T-helper 1 cell treated with Interleukin-12 subunit alpha and Interleukin-12 subunit beta and Interleukin-4 antibody, amounts not matched to agents 30 μg/mL and 1 μg/mL, for 36 hours (primary cell): ENCODE measurements at regions not wholly inside any gene's neighbourhood (a gene's known extent, or its start where the extent isn't known, plus 50 kb on each side); places are given as distances from the start of the nearest gene placed in this dataset.
"Not testable (repeated sequence)": the region's sequence is repeated elsewhere in the genome, so short reads cannot be mapped to it uniquely, and the experiment has no call there.

ENCODE experiments used
- H3K27ac Mint-ChIP-seq: one replicate; pipeline ENCODE4 v1.8.0; 2021; ENCODE audit warnings: mild to moderate bottlenecking, mixed read lengths
- H3K27me3 Mint-ChIP-seq: one replicate; pipeline ENCODE4 v1.8.0; 2021; ENCODE audit warnings: low read depth, mixed read lengths
- H3K36me3 Mint-ChIP-seq: one replicate; pipeline ENCODE4 v1.8.0; 2021; ENCODE audit warnings: low read depth, mixed read lengths
- H3K4me1 Mint-ChIP-seq: one replicate; pipeline ENCODE4 v1.8.0; 2021; ENCODE audit warnings: low read depth, mixed read lengths
- H3K4me3 Mint-ChIP-seq: one replicate; pipeline ENCODE4 v1.8.0; 2021; ENCODE audit warnings: mild to moderate bottlenecking, moderate library complexity, mixed read lengths
- H3K9me3 Mint-ChIP-seq: one replicate; pipeline ENCODE4 v1.8.0; 2021; ENCODE audit warnings: mixed read lengths

DNA sequence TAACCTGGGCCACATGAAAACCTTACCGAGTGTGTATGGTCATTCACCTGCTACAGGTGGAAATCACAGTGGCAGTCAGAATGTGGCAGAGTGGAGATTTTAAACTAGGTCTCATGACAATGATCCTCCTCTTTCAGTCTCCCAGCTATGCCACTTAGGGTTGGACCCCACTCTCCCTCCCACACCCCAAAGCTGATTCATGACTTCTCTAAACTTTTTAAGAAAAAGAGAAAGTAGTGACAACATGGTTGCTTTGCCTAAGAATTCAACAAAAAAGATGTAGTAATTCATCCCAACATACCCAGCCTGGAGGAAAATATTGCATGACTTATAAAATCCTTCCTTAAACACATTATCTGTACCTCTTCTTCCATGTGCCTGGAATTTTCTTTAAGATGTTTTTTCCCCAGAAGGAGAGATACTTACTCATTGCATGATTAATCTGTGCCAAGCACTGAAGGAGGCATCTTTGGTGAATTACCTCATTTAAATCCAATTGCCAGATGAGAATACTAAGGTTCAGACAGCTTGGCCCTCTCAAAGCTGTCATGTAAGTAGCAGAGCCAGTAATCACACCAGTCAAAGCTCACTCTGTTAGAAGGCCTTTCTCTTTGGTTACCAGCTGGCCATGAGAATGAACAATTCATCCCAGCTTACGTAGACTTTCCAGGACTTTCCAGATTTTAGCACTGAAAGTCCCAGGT lies 119.9 kb downstream of the COPRS start:
- Mint-ChIP-seq H3K27me3 (peaks cover 28% of the 10 kb centered on the region), H3K27ac (no peak overlapping the region), H3K36me3 (no peaks in the 10 kb centered on the region), H3K4me3 (no peak overlapping the region), H3K4me1 (peaks cover under 1% of the 10 kb centered on the region), H3K9me3 (no peaks in the 10 kb centered on the region)

DNA sequence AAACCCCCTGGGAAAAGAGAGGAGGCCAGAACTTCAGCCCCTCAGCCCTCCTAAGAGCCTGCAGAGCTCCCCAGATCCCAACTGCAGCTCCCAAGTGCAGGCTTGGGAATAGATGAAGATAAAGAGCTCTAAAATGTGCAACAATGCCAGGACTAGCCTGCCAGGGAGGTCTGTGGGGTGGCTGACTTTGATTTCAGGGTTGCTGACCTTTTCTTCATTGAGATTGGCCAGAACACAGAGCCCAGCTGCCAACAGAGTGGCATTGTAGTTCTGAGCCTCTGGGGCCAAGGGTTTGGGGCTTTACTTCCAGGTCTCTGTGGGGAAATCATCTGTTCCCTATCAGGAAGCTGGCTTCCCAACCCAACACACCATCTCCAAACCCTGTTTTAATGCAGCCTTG lies 120.6 kb downstream of the COPRS start:
- Mint-ChIP-seq H3K4me3 (no peak overlapping the region), H3K36me3 (no peaks in the 10 kb centered on the region), H3K4me1 (no peaks in the 10 kb centered on the region), H3K9me3 (no peaks in the 10 kb centered on the region), H3K27ac (no peak overlapping the region), H3K27me3 (peaks cover 21% of the 10 kb centered on the region)

DNA sequence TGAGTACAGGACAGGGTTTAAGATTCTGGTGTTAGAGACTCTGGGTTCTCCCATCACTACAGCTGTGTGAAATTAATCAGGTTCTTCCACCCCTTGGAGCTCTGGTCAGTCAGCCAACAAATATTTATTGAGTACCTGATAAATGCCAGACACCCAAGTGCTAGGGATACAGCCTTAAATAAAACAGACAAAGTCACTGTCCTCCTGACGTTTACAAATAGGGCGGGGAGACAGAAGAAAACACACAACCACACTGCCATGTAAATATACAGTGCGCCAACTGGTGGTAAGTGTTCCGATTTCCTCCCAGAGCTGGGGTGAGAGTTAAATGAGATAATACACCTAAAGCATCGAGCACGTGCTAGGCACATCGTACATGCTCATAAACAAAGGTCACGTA lies 121.0 kb downstream of the COPRS start:
- Mint-ChIP-seq H3K27me3 (peaks cover 17% of the 10 kb centered on the region), H3K4me3 (no peak overlapping the region), H3K9me3 (no peaks in the 10 kb centered on the region), H3K27ac (no peak overlapping the region), H3K4me1 (no peaks in the 10 kb centered on the region), H3K36me3 (no peaks in the 10 kb centered on the region)

DNA sequence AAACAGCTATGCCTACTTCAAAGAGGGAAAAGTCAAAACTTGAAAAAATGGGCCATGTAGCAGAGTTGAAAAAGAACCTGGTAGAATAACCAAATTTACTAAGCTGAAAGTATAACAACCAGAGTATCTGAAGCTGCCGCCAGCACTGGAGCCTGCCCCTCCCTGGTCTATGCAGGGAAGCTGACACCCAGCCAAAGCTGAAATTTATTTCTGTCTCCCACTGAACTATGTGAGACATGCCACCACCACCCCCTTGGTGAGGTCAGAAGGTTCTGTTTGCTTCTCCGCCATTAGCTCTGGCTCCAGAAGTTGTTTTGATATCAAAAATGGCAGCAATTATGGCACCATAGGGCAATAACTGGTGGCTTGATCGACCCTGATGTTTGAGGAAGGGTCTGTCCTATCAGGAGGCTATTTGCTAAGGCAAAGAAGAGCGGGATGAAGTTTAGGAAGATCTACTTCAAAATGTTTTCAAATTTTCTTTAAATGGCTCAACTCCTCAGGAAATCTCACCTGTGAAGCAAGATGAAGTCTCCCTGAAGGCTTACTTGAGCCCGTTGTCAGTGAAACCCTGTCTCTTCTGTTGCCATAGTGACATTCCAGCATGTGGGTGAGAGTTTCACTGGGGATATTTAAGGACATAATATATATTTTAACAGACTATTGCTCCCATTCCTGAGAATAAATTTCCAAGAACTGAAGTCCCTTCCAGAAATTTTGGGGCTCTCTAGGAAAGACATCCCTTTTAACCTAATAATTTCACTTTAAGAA lies 122.0 kb downstream of the COPRS start:
- Mint-ChIP-seq H3K4me3 (no peak overlapping the region), H3K27ac (no peak overlapping the region), H3K4me1 (no peaks in the 10 kb centered on the region), H3K27me3 (peaks cover 8% of the 10 kb centered on the region), H3K36me3 (no peaks in the 10 kb centered on the region), H3K9me3 (no peaks in the 10 kb centered on the region)

DNA sequence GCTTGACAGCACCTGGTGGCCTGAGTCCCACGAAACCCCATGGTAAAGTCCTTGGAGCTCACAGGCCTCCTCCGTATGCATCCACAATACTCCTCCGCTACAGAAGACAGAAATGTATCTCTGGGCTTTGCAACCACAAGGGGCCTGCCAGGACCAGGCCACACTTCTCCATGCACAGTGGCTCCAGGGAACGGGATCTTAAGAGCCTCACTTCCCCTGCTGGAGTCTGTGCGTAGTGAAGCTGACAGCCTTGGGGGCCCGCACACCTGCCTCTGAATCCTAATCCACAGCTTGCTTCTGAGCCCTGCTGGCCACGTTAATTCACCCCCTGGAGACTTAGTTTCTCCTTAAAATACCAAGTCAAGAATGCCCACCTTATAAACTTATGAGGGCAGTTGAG lies 125.7 kb downstream of the COPRS start:
- Mint-ChIP-seq H3K27ac (no peak overlapping the region), H3K4me3 (no peak overlapping the region), H3K9me3 (no peaks in the 10 kb centered on the region), H3K4me1 (no peaks in the 10 kb centered on the region), H3K27me3 (peaks cover under 1% of the 10 kb centered on the region), H3K36me3 (no peaks in the 10 kb centered on the region)

DNA sequence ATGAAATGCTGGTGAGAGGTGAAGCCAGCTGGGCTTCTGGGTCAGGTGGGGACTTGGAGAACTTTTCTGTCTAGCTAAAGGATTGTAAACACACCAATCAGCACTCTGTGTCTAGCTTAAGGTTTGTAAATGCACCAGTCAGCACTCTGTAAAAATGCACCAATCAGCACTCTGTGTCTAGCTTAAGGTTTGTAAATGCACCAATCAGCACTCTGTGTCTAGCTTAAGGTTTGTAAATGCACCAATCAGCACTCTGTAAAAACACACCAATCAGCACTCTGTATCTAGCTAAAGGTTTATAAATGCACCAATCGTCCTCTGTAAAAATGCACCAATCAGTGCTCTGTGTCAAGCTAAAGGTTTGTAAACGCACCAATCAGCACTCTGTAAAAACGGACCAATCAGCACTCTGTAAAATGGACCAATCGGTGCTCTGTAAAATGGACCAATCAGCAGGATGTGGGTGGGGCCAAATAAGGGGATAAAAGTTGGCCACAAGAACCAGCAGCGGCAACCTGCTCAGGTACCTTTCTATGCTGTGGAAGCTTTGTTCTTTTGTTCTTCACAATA lies 127.4 kb downstream of the COPRS start:
- H3K36me3 Mint-ChIP-seq, H3K27ac Mint-ChIP-seq, H3K4me3 Mint-ChIP-seq, H3K4me1 Mint-ChIP-seq, H3K27me3 Mint-ChIP-seq, H3K9me3 Mint-ChIP-seq: not testable (repeated sequence)

DNA sequence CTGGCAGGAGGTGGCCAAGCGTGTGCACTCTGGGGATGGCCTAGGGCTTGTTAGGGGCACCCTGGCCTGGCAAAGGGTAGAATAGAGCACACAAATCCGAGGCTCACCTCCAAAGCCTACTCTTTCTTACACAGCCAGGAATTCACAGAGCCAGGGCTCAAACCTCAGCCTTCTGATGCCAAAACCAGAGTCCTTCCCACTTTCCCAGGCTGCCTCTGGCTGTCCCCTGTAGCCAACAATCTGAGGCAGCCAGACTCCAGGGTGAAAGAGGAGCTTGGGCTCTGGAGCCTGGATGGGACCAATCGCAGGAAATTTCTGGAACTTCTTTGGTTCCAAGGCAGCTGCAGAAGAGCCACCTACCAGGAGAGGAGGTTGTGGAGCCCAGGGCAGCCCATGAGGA lies 127.9 kb downstream of the COPRS start:
- no peaks in the 10 kb centered on the region for H3K36me3 Mint-ChIP-seq
- no peaks in the 10 kb centered on the region for H3K9me3 Mint-ChIP-seq
- H3K4me1 Mint-ChIP-seq: no peaks in the 10 kb centered on the region
- H3K27ac Mint-ChIP-seq: no peak overlapping the region
- no peak overlapping the region for H3K4me3 Mint-ChIP-seq
- peaks cover 4% of the 10 kb centered on the region for H3K27me3 Mint-ChIP-seq

DNA sequence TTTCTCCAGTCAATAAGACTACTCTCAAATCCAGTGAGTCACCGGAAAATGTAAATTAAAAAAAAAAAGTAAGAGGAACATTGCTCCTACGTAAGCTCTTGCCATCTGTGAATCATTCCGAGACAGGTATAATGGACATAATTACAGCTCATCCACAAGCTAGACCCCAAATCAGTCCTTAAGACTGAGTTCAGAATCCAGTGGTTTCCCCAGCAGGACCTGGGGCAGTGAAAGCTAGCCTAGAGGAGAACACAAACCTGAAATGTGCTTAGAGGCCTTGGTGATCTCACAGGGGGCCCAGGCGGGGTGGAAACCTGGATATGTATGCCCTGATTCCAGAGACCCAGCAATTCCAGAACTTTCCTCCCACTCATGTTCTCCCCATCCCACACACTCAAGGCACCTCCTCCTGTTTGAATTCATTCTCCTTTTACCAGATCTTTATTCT lies 132.0 kb downstream of the COPRS start:
- H3K27ac Mint-ChIP-seq: no peak overlapping the region
- no peaks in the 10 kb centered on the region for H3K36me3 Mint-ChIP-seq
- H3K4me3 Mint-ChIP-seq: no peak overlapping the region
- no peaks in the 10 kb centered on the region for H3K4me1 Mint-ChIP-seq
- H3K27me3 Mint-ChIP-seq: peaks cover 4% of the 10 kb centered on the region
- H3K9me3 Mint-ChIP-seq: no peaks in the 10 kb centered on the region

DNA sequence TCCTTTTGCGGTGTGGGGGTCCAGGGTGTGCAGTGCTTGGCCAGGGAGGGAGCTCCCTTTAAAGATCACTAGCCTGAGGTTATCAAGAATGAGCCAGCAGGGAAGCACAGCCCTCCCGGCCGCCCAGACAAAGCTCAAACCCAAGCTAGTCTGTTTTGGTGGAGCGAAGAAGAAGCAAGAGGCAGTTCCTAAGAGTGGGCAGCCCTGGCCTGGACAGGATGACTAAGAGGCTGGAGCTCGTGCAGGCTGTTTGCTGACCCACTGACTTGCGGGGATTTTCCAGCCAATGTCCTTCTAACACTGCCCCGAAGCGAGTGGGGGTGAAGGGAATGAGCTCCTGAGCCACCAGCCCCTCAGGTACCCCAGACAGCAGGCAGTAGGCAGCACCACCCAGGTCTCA lies 134.4 kb downstream of the COPRS start:
- Mint-ChIP-seq H3K27ac (no peak overlapping the region), H3K9me3 (no peaks in the 10 kb centered on the region), H3K4me3 (no peak overlapping the region), H3K27me3 (peaks cover 4% of the 10 kb centered on the region), H3K36me3 (no peaks in the 10 kb centered on the region), H3K4me1 (no peaks in the 10 kb centered on the region)

DNA sequence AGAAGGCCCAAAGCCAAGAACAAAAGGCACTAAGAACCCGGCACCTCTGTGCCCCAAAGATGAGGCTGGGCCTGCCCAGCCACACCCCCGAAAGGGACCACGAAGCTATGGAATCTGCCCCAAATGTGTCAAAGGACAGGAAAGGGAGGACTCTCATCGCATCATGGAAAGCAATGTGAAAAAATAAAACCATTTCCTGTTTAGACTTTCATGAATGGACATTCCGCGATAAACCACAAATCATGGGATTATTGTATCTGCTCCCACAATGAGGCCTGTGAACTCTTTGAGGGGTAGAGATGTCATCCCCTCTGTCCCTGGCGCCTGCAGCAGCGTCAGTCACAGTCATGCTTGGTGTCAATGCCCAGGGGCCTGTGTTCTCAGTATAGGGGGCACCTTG lies 135.0 kb downstream of the COPRS start:
- Mint-ChIP-seq H3K9me3 (no peaks in the 10 kb centered on the region), H3K4me3 (no peak overlapping the region), H3K4me1 (no peaks in the 10 kb centered on the region), H3K27me3 (peaks cover 4% of the 10 kb centered on the region), H3K36me3 (no peaks in the 10 kb centered on the region), H3K27ac (no peak overlapping the region)

DNA sequence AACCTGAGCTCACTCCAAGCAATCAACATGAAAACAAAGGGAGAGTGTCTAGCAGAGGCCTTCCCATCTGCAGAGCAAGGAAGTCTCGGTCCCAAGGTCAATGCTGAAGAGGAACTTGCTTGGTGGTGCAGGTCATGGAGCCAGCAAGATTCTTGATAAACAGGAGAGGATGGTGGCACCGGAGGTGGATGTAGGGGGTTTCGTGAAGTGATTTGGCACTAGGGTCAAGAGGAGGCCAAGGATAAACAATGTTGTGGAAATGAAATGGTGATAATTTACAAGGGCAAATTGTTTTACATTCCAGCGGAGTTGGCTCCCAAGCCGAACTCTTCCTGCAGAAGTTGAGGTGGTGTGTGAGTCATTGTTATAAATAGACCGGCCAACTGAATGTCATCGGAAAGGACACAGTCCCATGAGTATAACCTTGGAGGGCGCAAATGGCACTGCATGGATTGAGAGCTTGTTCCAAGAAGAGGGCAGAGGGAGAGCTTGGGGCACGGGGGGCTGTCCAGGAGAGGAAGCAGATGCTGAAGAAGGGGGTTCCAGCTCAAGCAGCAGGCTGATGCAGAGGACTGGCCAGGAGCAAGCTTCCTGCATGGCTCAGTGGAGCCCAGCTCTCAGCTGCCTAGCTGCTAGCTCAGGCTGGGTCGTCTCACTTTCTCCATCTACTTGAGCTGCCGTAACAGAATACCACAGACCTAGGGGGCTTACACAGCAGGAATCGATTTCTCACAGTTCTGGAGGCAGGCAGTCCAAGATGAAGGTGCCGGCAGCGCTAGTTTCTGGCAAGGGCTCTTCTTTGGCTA lies 136.6 kb downstream of the COPRS start:
- Mint-ChIP-seq H3K27me3 (no peaks in the 10 kb centered on the region), H3K4me1 (no peaks in the 10 kb centered on the region), H3K36me3 (no peaks in the 10 kb centered on the region), H3K27ac (no peak overlapping the region), H3K9me3 (no peaks in the 10 kb centered on the region), H3K4me3 (no peak overlapping the region)

DNA sequence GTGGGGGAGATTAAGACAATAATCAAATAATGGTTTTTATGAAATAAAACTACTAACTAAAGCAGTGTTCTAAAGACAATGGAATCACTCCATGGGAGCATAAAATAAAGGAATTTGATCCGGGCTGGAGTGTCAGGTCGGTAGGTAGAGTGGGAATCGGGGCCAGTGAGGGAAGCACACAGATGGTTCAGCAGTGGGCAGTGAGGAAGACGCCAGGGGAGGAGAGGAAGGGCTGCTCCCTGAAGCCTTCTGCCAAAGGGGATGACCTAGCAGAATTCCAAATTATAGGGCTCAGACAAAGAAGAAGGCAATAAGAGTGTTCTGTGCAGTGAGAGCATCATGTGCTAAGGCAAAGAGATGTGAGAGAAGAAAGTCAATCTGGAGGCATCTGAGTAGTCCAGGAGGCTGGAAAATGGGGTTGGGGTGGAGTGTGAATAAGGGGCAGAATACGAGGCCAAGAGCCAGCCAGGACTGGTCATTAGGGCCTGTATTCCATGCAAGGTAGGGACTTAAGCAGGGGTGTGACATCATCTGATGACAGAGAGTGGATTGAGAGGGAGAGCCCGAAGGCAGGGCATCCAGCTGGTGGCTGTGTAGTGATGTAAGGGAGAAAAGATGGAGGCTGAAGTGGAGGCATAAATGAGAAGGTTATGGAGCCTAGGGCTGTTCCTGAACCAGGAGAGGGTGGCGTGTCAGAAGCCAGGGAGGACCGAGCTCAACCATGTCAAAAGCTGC lies 137.6 kb downstream of the COPRS start:
- Mint-ChIP-seq H3K27ac (no peak overlapping the region), H3K4me3 (no peak overlapping the region), H3K4me1 (no peaks in the 10 kb centered on the region), H3K36me3 (no peaks in the 10 kb centered on the region), H3K9me3 (no peaks in the 10 kb centered on the region), H3K27me3 (no peaks in the 10 kb centered on the region)

DNA sequence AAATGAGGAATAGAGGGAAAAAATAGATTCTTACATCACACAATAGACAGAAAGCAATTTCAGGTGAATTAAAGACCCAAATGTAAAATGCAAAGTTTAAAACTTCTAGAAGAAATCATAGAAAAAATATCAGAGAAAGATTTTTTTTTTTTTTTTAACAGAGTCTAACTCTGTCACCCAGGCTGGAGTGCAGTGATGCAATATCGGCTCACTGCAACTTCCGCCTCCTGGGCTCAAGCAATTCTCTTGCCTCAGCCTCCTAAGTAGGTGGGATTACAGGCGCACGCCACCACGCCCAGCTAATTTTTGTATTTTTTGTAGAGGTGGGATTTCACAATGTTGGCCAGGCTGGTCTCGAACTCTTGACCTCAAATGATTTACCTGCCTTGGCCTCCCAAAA lies 141.8 kb downstream of the COPRS start:
- H3K27ac Mint-ChIP-seq, H3K9me3 Mint-ChIP-seq, H3K36me3 Mint-ChIP-seq, H3K4me1 Mint-ChIP-seq, H3K4me3 Mint-ChIP-seq, H3K27me3 Mint-ChIP-seq: not testable (repeated sequence)

DNA sequence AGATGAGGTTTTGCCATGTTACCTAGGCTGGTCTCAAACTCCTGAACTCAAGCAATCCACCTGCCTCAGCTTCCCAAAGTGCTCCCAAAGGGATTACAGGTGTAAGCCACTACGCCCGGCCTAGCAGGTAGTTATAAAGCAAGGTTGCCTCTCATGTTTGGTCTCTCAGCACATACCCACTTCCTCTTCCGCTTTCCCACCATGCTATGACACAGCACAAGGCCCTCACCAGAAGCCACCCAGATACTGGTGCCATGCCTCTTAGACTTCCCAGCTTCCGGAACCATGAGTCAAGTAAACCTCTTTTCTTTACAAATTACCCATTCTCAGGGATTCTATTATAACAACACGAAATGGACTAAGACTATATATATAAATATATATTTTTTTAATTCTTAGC lies 143.6 kb downstream of the COPRS start:
- no peaks in the 10 kb centered on the region for H3K9me3 Mint-ChIP-seq
- no peaks in the 10 kb centered on the region for H3K4me1 Mint-ChIP-seq

More for the DNA sequence above, 143.6 kb downstream of the COPRS start:
- no peak overlapping the region for H3K4me3 Mint-ChIP-seq
- peaks cover 5% of the 10 kb centered on the region for H3K27me3 Mint-ChIP-seq
- H3K36me3 Mint-ChIP-seq: no peaks in the 10 kb centered on the region
- H3K27ac Mint-ChIP-seq: no peak overlapping the region
